ENCODE measurements at regions not wholly inside any gene's neighbourhood (a gene's known extent, or its start where the extent isn't known, plus 50 kb on each side); places are given as distances from the start of the nearest gene placed in this dataset.

DNA sequence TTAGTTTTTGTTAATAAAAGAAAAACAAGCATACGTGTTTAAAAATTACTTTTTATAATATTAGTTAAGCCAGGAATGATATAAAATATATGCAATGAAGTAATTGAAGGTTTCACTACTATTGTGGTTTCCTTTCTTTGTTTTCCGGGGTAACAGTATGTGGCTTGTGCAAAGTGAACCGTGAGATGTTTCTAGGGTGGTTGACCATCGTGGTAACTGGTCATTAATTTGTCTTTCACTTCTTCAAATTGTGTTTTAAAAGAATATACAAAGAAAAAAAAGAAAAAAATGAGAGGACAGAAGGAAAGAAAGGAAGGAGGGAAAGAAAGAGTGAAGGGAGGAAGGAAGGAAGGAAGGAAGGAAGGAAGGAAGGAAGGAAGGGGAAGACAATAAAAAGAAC lies 330.1 kb upstream of the CPXCR1 start:
- DNase-seq (ENCODE audit: low read depth in 2 of 2) = no peak

DNA sequence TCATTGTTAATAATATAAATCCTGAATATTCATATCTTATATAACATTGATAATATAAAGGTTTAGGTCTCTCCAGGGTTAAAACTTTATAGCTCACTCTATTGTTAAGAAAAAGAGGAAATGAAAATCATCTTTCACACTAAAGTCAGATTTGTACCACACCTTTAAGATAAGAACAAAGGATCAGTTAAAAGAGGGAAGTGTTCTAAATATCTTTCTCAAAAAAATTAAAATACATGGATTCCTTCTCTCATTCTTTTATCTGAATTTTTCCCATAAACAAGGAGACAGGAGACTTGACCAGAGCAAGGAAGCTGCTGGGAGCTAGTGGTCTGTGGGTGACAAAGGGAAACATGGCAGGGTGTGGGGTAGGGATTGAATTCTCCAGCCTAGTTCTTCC lies 323.0 kb upstream of the CPXCR1 start:
- no peak for DNase-seq (ENCODE audit: low read depth in 2 of 2)

DNA sequence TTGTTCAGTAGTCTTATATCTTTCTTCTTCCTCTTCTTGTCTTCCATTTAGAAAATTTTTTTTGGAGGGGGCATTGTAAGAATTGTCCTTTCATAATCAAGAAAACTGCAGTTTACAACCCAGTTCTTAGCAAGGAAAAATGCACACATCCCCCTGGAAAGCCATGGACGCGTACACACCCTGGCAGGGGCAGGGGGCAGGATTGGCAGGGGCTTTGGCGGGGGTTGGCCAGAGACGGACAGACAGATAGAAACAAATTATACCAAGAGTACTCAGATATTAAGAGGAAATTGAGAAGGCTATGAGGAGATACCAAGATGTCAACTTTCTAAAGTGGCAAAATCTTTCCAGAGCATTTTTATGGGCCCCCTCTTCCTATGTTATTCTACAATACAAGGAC lies 322.5 kb upstream of the CPXCR1 start:
- no peak for DNase-seq (ENCODE audit: low read depth in 2 of 2)

DNA sequence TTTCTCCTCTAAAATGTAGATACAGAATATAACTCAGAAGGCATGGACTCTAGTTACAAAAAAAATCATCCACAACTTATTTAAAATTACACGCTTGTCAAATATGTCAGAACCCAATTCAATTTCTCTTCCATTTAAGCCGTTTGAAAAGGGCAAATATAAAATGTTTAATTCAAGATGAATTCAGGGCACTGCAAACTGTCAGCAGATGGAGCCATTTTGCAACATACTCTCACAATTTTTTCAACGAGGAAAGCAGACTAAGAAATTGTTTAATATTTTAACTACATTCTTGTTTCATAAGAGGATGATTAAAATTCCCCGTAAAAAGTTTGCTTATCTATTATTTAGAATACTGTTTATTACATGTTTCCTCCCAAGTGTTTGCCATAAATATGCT lies 321.3 kb upstream of the CPXCR1 start:
- DNase-seq (ENCODE audit: low read depth in 2 of 2) = no peak

DNA sequence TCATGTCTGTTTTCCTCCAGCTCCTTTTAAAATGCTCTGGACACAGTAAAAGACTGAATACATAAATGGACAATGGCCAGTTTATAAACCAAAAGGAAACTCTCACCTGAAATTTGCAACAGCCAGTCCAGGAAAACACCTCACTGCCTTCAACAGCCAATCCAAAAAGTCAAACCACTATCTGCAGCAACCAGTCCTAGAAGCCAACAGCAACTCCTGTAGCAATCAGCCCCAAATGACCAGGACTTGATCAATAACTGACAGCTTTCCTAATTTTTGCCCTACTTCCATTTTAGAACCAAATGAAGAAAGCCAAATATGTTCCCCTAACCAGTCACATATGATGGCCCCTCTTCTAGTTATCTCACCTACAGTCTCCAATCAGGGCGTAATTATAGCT lies 309.5 kb upstream of the CPXCR1 start:
- no peak for DNase-seq (ENCODE audit: low read depth in 2 of 2)

DNA sequence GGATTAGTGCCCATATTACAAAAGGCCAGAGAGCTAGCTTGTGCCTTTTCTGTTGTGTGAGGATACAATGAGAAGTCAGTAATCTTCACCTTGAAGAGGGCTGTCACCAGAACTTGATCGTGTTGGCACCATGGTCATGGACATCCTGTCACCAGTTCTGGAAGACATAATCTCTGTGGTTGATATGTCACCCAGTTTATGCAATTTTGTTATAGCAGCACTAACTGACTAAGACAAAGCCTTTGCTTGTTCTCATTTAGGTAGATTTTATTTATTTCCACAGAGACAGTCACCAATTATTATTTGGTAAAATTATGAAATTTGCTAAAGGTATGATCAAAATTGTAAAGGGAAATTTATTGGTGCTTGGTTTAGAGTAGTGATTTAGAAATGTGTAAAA lies 308.8 kb upstream of the CPXCR1 start:
- DNase-seq (ENCODE audit: low read depth in 2 of 2) = no peak

DNA sequence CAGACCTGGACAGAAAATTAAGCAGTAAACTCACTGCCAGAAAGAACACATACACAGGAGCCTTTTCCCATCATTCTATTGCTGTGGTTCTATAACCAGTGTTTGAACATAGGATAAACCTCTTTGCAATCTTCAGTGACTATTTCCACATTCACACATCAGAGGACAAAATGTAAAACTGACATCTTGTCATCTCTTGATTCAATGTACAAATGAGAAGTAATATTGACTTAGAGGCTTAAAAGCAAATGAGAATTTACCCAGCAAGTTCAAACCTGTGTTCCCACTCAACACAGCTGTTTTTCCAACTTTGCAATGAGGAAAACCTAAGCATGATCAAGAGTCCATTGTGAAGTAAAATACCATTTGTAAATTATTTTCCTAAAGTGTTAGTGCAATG lies 307.1 kb upstream of the CPXCR1 start:
- no peak for DNase-seq (ENCODE audit: low read depth in 2 of 2)

All from stimulated activated CD4-positive, alpha-beta T cell treated with anti-CD3 and anti-CD28 coated beads, Interleukin-1b, Interleukin-23, amount 100 ng/mL, for 4 hours (primary cell).